Effector memory CD8-positive, alpha-beta T cell (primary cell): ENCODE measurements at regions not wholly inside any gene's neighbourhood (a gene's known extent, or its start where the extent isn't known, plus 50 kb on each side); places are given as distances from the start of the nearest gene placed in this dataset.
"Not testable (repeated sequence)": the region's sequence is repeated elsewhere in the genome, so short reads cannot be mapped to it uniquely, and the experiment has no call there.

Experiments used
- ATAC-seq: fragments of 150-1000 bp; cut with Tn5 transposase; replicated peaks from 2 replicates; pipeline ENCODE4 v1.10.0; 2021; ENCODE audit warnings: mild to moderate bottlenecking, moderate library complexity
- DNase-seq, 3 experiments: peaks; one replicate each; pipeline ENCODE4 v3.0.0; 2021
- H3K27ac Mint-ChIP-seq, 2 donors: one replicate each; pipeline ENCODE4 v1.8.0; 2022; ENCODE audit warnings: mild to moderate bottlenecking in 2 of 2, mixed read lengths in 2 of 2, moderate library complexity in 2 of 2
- H3K27me3 Mint-ChIP-seq, 2 donors: one replicate each; pipeline ENCODE4 v1.8.0; 2022; ENCODE audit warnings: mixed read lengths in 2 of 2
- H3K36me3 Mint-ChIP-seq: one replicate; pipeline ENCODE4 v1.8.0; 2022; ENCODE audit warnings: mild to moderate bottlenecking, moderate library complexity, mixed read lengths; ENCODE audit not compliant: insufficient read depth
- H3K4me1 Mint-ChIP-seq, 2 donors: one replicate each; pipeline ENCODE4 v1.8.0; 2022; ENCODE audit warnings: low read depth in 2 of 2, mixed read lengths in 2 of 2
- H3K4me3 Mint-ChIP-seq, 2 donors: one replicate each; pipeline ENCODE4 v1.8.0; 2022; ENCODE audit warnings: mild to moderate bottlenecking in 2 of 2, mixed read lengths in 2 of 2, moderate library complexity in 2 of 2
- H3K9me3 Mint-ChIP-seq, 2 donors: one replicate each; pipeline ENCODE4 v1.8.0; 2022; ENCODE audit warnings: mixed read lengths in 2 of 2

DNA sequence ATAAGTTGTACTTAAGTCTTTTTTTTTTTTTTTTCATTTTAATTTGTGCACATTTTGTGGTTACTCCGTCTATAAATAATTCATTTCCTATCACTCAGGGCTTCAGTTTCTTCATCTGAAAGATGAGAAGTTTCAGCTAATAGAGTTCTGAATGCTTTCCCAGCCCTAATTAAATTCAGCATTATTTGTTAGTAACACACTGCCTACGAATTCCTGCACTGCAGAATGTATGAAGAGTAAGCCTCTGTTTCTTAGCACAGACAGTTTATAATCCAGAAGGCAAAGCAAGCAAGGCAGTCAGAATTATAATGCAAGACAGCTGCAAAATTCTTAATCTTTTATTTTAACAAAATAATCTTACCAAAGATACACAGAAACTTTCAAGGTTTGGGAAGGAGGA, 138.0 kb upstream of the GHR start:
- Mint-ChIP-seq H3K27me3 (no peaks in the 10 kb centered on the region), H3K4me1 (no peaks in the 10 kb centered on the region), H3K36me3 (no peaks in the 10 kb centered on the region), H3K9me3 (peaks cover 0 to 5% of the 10 kb centered on the region in 2 donors), H3K27ac (no peak overlapping the region), H3K4me3 (no peak overlapping the region)
- ATAC-seq (no peak), DNase-seq (no peak)

DNA sequence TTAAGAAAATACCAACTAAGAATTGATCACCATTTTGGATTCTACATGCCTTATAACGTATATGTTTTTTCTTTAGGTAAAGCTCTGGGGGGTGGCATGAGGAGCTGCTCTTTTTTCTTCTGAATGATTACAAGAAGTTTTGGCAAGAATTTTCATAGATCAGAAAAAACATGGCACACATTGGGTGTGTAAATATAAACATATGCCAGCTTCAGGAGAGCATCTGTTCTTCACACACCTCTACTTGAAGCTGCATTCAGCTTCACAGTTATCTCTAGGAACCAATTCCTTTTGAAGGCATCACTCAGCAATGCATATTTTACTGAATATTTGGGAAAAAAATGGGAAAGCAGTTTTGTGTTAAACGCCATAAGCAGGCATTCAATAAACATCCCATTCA, 122.7 kb upstream of the GHR start:
- DNase-seq (no peak), ATAC-seq (no peak)
- Mint-ChIP-seq H3K4me3 (no peak overlapping the region), H3K36me3 (no peaks in the 10 kb centered on the region), H3K9me3 (no peaks in the 10 kb centered on the region), H3K27me3 (no peaks in the 10 kb centered on the region), H3K4me1 (no peaks in the 10 kb centered on the region), H3K27ac (no peak overlapping the region)

DNA sequence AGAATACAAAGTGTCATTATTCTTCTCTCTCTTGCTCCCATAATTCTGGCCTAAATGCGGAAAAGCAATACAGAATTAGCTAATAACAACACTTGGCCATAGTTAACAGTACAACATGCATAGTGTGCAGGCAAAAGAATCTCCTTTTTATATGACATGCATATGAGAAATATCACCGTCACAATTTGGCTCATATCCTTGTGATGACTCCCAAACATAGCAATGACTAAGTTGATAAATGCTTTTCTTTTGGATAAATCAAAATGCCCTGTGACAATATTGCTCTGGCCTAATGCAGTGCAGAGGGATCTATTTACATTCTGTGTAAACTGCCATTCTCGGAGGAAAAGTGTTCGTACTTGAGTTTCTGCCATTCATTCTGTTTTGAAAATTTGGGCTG, 121.9 kb upstream of the GHR start:
- Mint-ChIP-seq H3K36me3 (no peaks in the 10 kb centered on the region), H3K9me3 (no peaks in the 10 kb centered on the region), H3K4me1 (no peaks in the 10 kb centered on the region), H3K4me3 (no peak overlapping the region), H3K27ac (no peak overlapping the region), H3K27me3 (no peaks in the 10 kb centered on the region)
- ATAC-seq (no peak), DNase-seq (no peak)

DNA sequence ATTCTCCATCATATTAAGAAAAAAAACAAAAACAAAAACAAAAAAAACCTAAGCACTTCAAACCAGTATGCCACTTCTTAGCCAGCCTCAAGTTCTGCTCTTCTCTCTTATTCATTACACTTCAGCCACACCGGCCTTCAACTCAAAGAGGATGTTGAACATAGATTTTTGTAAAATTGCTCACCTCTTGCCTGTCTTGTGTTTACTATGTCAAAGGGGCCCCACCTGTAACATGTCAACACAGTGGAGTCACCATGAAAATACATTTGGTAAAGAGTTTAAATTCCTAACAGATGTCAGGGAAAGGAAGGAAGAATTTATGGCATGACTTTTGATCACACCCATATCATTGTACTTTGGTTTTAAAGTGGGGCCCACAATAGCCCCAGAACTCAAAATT, 121.1 kb upstream of the GHR start:
- Mint-ChIP-seq H3K36me3 (no peaks in the 10 kb centered on the region), H3K27me3 (no peaks in the 10 kb centered on the region), H3K4me1 (no peaks in the 10 kb centered on the region), H3K4me3 (no peak overlapping the region), H3K27ac (no peak overlapping the region), H3K9me3 (no peaks in the 10 kb centered on the region)
- DNase-seq: no peak
- no peak for ATAC-seq

DNA sequence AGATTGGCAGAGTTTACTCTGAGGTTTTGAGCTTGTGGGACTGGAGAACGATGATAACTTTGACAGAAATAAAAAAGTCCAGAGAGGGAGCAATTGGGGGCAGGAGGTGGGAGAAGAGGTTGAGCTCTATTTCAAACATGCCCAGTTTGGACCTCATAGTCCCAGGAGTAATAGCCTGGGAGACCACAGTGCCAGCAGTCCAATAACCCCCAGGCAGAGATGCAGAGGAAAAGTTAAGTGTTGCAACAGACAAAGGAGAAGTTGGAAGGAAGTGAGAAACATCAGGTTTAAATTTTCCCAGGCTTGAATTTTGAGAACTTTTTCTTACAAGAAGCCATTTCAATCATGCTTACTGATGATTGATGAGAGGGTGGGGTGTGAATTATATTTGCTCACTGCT, 117.0 kb upstream of the GHR start:
- Mint-ChIP-seq H3K9me3 (no peaks in the 10 kb centered on the region), H3K27ac (no peak overlapping the region), H3K27me3 (no peaks in the 10 kb centered on the region), H3K4me3 (no peak overlapping the region), H3K4me1 (no peaks in the 10 kb centered on the region), H3K36me3 (no peaks in the 10 kb centered on the region)
- DNase-seq: no peak
- ATAC-seq: no peak

DNA sequence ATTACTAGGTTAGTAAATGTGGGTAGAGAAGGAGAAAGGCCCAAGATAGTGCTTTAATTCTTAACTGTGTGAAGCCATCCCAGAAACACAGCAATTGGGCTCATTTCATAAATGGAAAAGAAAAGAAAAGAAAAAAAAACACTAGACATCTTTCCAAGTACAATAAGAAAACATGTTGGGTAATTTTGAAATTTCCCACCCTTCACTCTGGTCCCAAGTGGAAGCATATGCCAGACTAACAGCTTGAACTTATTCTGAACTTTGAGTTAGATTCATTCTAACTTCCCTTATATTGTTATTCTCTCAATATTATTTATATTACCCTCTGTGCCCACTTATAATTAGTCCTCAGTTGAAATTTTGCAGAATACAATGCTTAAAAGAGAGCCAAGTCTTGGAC, 113.4 kb upstream of the GHR start:
- Mint-ChIP-seq H3K27me3 (no peaks in the 10 kb centered on the region), H3K9me3 (no peaks in the 10 kb centered on the region), H3K4me3 (no peak overlapping the region), H3K36me3 (no peaks in the 10 kb centered on the region), H3K27ac (no peak overlapping the region), H3K4me1 (no peaks in the 10 kb centered on the region)
- DNase-seq (no peak), ATAC-seq (no peak)

DNA sequence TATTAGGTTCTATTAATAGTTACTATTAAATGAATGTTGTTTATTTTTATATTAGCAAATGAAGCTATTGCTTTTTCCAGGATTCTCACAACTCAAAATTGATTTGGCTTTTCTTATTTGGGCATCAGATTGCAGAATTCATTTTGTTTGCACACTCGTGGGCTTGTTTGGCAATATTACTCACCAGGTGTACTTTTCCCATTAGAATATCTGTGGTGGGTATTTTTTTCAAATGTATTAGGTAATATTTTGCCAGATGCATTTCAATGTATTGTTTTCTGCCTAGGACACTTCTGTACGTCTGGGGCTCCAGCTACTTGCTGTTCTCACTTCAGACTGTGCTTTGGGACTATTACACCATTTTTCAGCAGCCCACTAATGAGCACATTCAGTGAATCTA, 108.0 kb upstream of the GHR start:
- Mint-ChIP-seq H3K4me3 (no peak overlapping the region), H3K9me3 (peaks cover 12 to 20% of the 10 kb centered on the region in 2 donors), H3K36me3 (no peaks in the 10 kb centered on the region), H3K4me1 (no peaks in the 10 kb centered on the region), H3K27ac (no peak overlapping the region), H3K27me3 (peaks cover 0 to 9% of the 10 kb centered on the region in 2 donors)
- ATAC-seq (no peak), DNase-seq (no peak)

DNA sequence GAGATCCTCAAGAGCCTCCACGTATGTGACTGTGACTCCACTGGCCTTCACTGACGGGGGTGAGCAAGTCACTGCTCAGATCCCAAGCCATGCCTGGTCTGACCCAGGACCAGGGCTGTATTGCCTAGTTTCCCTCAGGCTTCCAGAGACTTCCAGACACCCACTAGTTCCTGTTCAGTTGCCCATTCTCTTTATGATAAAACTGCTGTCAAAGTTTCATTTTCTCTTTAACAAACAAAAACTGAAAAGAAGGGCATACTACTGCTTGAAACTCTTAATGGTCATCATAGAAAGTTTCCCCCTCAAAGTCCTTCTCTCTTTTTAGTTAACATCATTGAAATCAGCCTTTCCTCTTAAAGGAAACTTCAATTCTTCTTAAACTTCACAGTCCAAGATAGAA, 105.7 kb upstream of the GHR start:
- DNase-seq: no peak
- no peak for ATAC-seq
- H3K4me3 Mint-ChIP-seq: no peak overlapping the region
- no peak overlapping the region for H3K27ac Mint-ChIP-seq
- peaks cover 0 to 15% of the 10 kb centered on the region in 2 donors for H3K27me3 Mint-ChIP-seq
- no peaks in the 10 kb centered on the region for H3K4me1 Mint-ChIP-seq
- H3K36me3 Mint-ChIP-seq: no peaks in the 10 kb centered on the region
- peaks cover 12 to 28% of the 10 kb centered on the region in 2 donors for H3K9me3 Mint-ChIP-seq

DNA sequence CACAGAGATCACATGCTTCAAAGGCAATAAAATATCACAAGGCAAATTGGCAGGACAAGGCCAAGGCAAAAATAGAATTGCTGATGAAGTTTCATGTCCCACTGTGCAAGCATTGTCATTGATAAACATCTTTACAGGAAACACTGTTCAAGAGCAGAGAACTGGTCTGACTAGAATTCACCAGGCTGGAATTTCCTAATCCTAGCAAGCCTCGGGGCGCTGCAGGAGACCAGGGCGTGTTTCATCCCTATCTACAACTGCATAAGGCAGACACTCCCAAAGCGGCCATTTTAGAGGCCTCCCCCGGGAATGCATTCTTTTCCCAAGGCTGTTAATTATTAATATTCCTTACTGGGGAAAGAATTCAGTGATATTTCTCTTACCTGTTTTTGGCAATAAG, 103.7 kb upstream of the GHR start:
- not testable (repeated sequence) for H3K27ac Mint-ChIP-seq, H3K4me1 Mint-ChIP-seq, DNase-seq, ATAC-seq, H3K36me3 Mint-ChIP-seq, H3K4me3 Mint-ChIP-seq
- Mint-ChIP-seq H3K9me3 (peaks cover 13 to 29% of the 10 kb centered on the region in 2 donors), H3K27me3 (peaks cover 0 to 15% of the 10 kb centered on the region in 2 donors)

DNA sequence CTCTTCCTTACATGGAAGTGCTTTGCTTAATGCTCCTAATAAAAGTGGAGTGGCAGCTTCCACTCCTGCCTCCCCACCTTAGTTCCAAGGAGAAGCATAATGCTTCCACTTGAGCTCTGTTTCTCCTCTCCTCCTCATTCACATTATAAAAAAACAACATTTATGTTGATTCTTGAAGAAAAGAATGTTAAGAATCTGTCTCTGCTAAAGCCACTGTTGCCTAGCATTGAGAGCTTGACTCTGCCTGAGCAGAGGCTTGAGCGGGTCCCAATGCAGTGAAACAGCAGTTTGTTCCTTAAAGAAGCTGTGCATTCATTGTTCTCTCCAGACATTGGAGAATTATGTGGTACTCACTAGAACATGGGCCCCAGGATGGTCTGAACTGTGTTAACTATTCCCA, 101.5 kb upstream of the GHR start:
- H3K4me1 Mint-ChIP-seq: no peaks in the 10 kb centered on the region
- no peaks in the 10 kb centered on the region for H3K36me3 Mint-ChIP-seq
- peaks cover 12 to 29% of the 10 kb centered on the region in 2 donors for H3K9me3 Mint-ChIP-seq
- no peak overlapping the region for H3K4me3 Mint-ChIP-seq
- peaks cover 0 to 6% of the 10 kb centered on the region in 2 donors for H3K27me3 Mint-ChIP-seq
- no peak for ATAC-seq
- H3K27ac Mint-ChIP-seq: no peak overlapping the region
- no peak for DNase-seq

DNA sequence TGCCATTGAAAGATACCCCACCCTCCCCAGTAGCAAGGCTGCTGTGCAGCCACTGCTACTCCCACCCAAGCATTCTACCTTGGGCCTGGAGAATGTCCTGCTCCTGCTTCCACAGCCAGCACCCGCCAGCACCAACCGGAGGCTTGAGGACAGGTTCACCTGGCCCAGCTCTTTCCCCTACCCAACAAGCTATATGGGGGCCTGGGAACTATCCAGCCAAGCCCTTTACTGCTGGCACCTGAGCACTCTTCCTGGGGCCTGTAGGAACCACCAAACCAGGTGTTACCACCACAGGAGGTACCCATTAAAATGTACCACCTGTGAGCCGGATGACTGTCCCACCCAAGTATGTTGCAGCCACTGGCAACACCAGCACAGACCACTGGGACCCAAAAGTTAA, 86.1 kb upstream of the GHR start:
- Mint-ChIP-seq H3K4me3 (no peak overlapping the region), H3K4me1 (no peaks in the 10 kb centered on the region), H3K9me3 (peaks cover 4 to 11% of the 10 kb centered on the region in 2 donors), H3K36me3 (no peaks in the 10 kb centered on the region), H3K27ac (no peak overlapping the region), H3K27me3 (no peaks in the 10 kb centered on the region)
- DNase-seq: no peak
- ATAC-seq: no peak

DNA sequence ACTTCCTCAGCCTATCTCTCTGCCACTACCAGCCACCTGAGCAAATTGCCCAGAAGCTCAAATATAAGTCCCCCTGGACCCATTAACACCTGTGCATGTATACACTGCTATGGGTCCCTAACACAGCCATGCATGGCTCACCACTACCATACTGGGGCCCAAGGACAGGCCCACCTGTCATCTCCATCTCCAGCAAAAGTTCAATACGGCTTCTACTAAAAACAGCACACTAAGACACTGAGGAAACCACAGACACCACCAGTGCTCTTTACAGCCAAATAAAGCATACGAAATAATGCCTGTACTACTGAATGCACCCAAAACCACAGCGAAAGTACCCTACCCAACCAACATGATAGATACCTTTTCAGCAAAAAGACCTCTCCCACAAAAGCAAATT, 85.6 kb upstream of the GHR start:
- no peak for DNase-seq
- H3K4me3 Mint-ChIP-seq: no peak overlapping the region

DNA sequence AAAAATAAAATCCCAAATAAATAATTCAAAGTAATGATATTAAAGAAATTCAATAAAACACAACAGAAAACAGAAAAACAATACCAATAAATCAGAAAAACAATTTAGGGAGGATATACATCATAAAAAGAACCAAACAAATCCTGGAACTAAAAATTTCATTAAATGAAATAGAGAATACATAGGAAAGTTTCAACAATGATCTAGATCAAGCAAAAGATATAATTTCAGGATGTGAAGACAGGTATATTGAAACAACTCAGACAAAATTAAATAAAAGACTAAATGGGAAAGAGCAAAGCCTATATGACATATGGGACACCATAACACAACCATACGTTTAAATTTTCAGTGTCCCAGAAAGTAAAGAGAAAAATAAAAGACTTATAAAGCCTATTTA, 85.1 kb upstream of the GHR start:
- Mint-ChIP-seq H3K9me3 (peaks cover 4 to 11% of the 10 kb centered on the region in 2 donors), H3K27me3 (no peaks in the 10 kb centered on the region), H3K36me3 (no peaks in the 10 kb centered on the region), H3K27ac (no peak overlapping the region), H3K4me3 (no peak overlapping the region), H3K4me1 (no peaks in the 10 kb centered on the region)
- no peak for DNase-seq
- no peak for ATAC-seq

More for the DNA sequence above, 85.6 kb upstream of the GHR start:
- Mint-ChIP-seq H3K4me1 (no peaks in the 10 kb centered on the region), H3K27ac (no peak overlapping the region), H3K27me3 (no peaks in the 10 kb centered on the region), H3K36me3 (no peaks in the 10 kb centered on the region), H3K9me3 (peaks cover 4 to 11% of the 10 kb centered on the region in 2 donors)
- no peak for ATAC-seq

DNA sequence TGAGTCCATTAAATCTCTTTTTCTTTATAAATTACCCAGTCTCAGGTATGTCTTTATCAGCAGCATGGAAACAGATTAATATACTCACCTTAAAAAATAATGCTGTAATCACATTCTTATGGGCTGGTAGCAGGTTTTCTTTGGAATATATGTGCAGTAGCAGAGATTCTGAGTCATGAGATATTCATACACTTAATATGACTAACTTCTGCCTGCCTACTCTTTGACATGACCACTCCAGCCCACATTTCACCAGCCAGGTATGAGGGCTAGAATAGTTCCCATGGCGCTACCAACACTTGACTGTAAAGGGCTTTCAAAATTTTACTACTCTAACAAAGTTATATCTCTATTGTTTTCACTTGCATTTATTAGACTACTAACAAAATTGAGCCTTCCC, 74.1 kb upstream of the GHR start:
- ATAC-seq (no peak), DNase-seq (no peak)
- no peak overlapping the region for H3K27ac Mint-ChIP-seq
- peaks cover 0 to 2% of the 10 kb centered on the region in 2 donors for H3K9me3 Mint-ChIP-seq
- H3K27me3 Mint-ChIP-seq: no peaks in the 10 kb centered on the region
- H3K36me3 Mint-ChIP-seq: no peaks in the 10 kb centered on the region
- H3K4me1 Mint-ChIP-seq: no peaks in the 10 kb centered on the region
- H3K4me3 Mint-ChIP-seq: no peak overlapping the region

DNA sequence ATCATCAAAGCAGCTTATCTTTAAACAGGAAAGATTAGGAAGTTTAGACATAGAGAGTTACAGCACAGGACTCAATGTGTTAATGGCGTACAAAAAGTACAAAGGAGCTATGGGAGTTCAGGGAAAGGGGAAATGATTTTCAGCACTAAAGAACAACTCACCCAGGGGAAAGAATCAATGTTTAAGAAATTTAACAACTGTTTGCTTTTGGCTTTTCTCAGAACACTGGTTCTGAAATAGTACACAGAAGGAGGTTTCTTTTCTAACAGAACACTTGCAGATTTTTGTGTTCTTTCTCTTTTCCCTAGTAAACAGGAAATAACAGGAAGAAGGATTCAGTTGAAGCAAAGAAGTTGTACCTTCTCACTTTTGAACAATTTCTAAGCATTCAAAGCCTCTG, 71.3 kb upstream of the GHR start:
- H3K27me3 Mint-ChIP-seq: no peaks in the 10 kb centered on the region
- ATAC-seq (no peak), DNase-seq (no peak)
- H3K9me3 Mint-ChIP-seq: no peaks in the 10 kb centered on the region
- H3K4me3 Mint-ChIP-seq: no peak overlapping the region
- no peak overlapping the region for H3K27ac Mint-ChIP-seq
- H3K36me3 Mint-ChIP-seq: no peaks in the 10 kb centered on the region
- H3K4me1 Mint-ChIP-seq: no peaks in the 10 kb centered on the region
